Activated naive CD4-positive, alpha-beta T cell treated with anti-CD3 and anti-CD28 coated beads, Interleukin-2, amount 10 ng/mL, durations not matched to agents 7 days and 5 days (primary cell): ENCODE measurements at regions not wholly inside any gene's neighbourhood (a gene's known extent, or its start where the extent isn't known, plus 50 kb on each side); places are given as distances from the start of the nearest gene placed in this dataset.

Experiments used
- CTCF ChIA-PET: fragments of 350-600 bp; sonication (Branson Sonifier 250); formaldehyde crosslinking; loops from one replicate; lab custom pipeline; 2021; ENCODE audit warnings: antibody characterized with exemption; lab: Charles Lee
- DNase-seq: peaks from one replicate; pipeline ENCODE4 v3.0.0-alpha.2; 2020
- H3K27ac Mint-ChIP-seq: one replicate; pipeline ENCODE4 v1.8.0; 2021; ENCODE audit warnings: mild to moderate bottlenecking, moderate library complexity, mixed read lengths
- H3K27me3 Mint-ChIP-seq: one replicate; pipeline ENCODE4 v1.8.0; 2021; ENCODE audit warnings: mild to moderate bottlenecking, mixed read lengths
- H3K36me3 Mint-ChIP-seq: one replicate; pipeline ENCODE4 v1.8.0; 2021; ENCODE audit warnings: mixed read lengths
- H3K4me1 Mint-ChIP-seq: one replicate; pipeline ENCODE4 v1.8.0; 2021; ENCODE audit warnings: mixed read lengths
- H3K4me3 Mint-ChIP-seq: one replicate; pipeline ENCODE4 v1.8.0; 2021; ENCODE audit warnings: mild to moderate bottlenecking, moderate library complexity, mixed read lengths
- H3K9me3 Mint-ChIP-seq: one replicate; pipeline ENCODE4 v1.8.0; 2021; ENCODE audit warnings: mixed read lengths

GRCh38 chr22:25366408-25366807 is 147.0 kb downstream of the CRYBB2 start:
- DNase-seq, result no peak
- Mint-ChIP-seq H3K27ac (no peak overlapping the region), H3K4me3 (no peak overlapping the region), H3K9me3 (no peaks in the 10 kb centered on the region), H3K27me3 (no peaks in the 10 kb centered on the region), H3K4me1 (peaks cover 5% of the 10 kb centered on the region), H3K36me3 (no peaks in the 10 kb centered on the region)
- CTCF ChIA-PET, result no interaction called here

DNA sequence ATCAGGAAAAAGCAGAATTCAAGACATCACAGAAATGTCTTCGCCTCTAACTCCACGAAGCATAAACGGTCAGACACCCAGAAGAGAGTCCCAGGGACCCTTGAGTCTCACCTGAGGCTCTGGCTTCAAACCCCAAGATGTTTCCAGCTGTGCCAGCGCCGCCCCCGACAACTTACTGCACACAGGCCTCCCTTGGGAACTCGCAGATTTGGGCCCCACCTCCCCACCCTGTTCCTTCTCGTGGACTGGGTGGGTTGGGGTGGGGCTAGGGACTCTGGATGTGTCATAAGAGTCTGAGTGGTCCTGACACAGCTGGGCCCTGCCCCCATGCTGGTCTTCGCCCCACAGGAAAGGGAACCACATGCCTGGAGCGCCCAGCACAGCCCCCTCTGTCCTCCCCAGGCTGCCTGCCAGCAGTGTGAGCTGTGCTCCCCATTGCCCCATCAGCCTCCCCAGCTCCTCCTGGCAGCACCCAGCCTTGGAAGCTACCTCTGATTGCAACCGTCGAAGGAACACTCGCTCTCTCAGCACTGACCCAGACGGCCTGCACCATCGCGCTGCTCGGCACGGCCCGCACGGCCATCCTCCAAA is 147.5 kb downstream of the CRYBB2 start:
- Mint-ChIP-seq H3K36me3 (no peaks in the 10 kb centered on the region), H3K4me1 (peaks cover 5% of the 10 kb centered on the region), H3K27me3 (no peaks in the 10 kb centered on the region), H3K9me3 (no peaks in the 10 kb centered on the region), H3K4me3 (no peak overlapping the region), H3K27ac (no peak overlapping the region)
- CTCF ChIA-PET, result no interaction called here
- no peak for DNase-seq

GRCh38 chr22:25367756-25368155 is 148.3 kb downstream of the CRYBB2 start:
- H3K36me3 Mint-ChIP-seq, result no peaks in the 10 kb centered on the region
- CTCF ChIA-PET, result no interaction called here
- no peaks in the 10 kb centered on the region for H3K27me3 Mint-ChIP-seq
- no peak for DNase-seq
- no peak overlapping the region for H3K4me3 Mint-ChIP-seq
- H3K9me3 Mint-ChIP-seq, result no peaks in the 10 kb centered on the region
- peak overlapping the region; percentile 14 for H3K27ac Mint-ChIP-seq
- peaks cover 5% of the 10 kb centered on the region for H3K4me1 Mint-ChIP-seq

DNA sequence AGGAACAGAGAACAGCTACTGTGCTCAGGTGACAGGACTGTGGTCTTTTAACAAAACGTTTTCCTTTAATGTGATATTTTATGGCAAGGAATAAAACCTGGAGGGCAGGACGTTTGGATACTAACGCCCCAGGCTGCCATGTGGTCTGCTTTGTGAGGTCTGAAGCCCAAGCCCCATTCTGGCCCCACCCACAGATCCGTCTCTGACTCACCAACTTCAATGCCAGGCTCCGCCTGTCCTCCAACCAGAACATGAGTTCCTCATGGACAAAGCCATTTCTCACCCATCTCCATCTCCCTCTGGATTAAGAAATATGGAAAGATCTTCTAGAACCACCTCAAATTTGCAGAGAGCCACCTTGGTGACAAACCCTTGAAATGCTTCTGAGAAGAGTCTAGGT is 148.8 kb downstream of the CRYBB2 start:
- Mint-ChIP-seq H3K36me3 (no peaks in the 10 kb centered on the region), H3K4me3 (no peak overlapping the region), H3K4me1 (peaks cover 5% of the 10 kb centered on the region), H3K27ac (no peak overlapping the region), H3K9me3 (no peaks in the 10 kb centered on the region), H3K27me3 (no peaks in the 10 kb centered on the region)
- CTCF ChIA-PET, result no interaction called here
- DNase-seq, result no peak

- Mint-ChIP-seq H3K36me3 (peaks cover 4% of the 10 kb centered on the region), H3K27ac (no peak overlapping the region), H3K27me3 (no peaks in the 10 kb centered on the region), H3K4me1 (peaks cover 5% of the 10 kb centered on the region), H3K9me3 (no peaks in the 10 kb centered on the region), H3K4me3 (no peak overlapping the region)
- no peak for DNase-seq
- CTCF ChIA-PET, result no interaction called here
These were observed 149.6 kb downstream of the CRYBB2 start for GRCh38 chr22:25369041-25369440.

- H3K27me3 Mint-ChIP-seq, result no peaks in the 10 kb centered on the region
- DNase-seq, result no peak
- no peak overlapping the region for H3K27ac Mint-ChIP-seq
- CTCF ChIA-PET, result no interaction called here
- peaks cover 10% of the 10 kb centered on the region for H3K36me3 Mint-ChIP-seq
- peaks cover 11% of the 10 kb centered on the region for H3K4me1 Mint-ChIP-seq
- no peak overlapping the region for H3K4me3 Mint-ChIP-seq
- H3K9me3 Mint-ChIP-seq, result no peaks in the 10 kb centered on the region
These were observed 150.9 kb downstream of the CRYBB2 start for GRCh38 chr22:25370322-25370721.

DNA sequence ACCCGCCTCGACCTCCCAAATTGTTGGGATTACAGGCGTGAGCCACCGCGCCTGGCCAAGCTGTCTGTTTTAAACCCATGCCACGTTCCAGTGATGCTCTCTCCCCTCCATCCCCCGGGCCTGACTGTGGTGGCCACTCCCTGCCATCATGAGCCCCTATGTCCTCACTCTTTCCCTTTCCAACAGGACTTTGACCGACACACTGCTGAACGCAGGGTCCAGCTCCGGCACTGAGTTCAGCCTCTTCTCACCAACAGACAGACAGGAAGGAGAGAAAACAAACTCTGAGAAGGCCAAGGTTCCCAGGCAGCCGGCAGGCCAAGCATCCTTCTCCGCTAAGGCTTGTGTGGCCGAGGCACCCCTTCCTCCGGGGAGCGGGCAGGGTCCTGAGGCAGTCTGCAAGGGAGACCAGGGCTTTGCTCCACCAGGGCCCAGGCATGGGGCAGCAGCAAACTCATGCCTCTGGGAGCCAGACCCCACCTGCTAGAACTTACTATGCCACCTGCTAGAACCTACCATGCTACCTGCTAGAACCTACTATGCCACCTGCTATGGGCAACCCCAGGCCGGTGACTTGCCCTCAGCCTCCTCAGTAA is 152.7 kb downstream of the CRYBB2 start:
- CTCF ChIA-PET, result no interaction called here
- no peaks in the 10 kb centered on the region for H3K27me3 Mint-ChIP-seq
- DNase-seq, result no peak
- H3K27ac Mint-ChIP-seq, result peak overlapping the region; percentile 6
- H3K4me3 Mint-ChIP-seq, result no peak overlapping the region
- no peaks in the 10 kb centered on the region for H3K9me3 Mint-ChIP-seq
- peaks cover 16% of the 10 kb centered on the region for H3K4me1 Mint-ChIP-seq
- peaks cover 16% of the 10 kb centered on the region for H3K36me3 Mint-ChIP-seq

GRCh38 chr22:25373961-25374360 is 154.5 kb downstream of the CRYBB2 start:
- CTCF ChIA-PET, result no interaction called here
- no peaks in the 10 kb centered on the region for H3K9me3 Mint-ChIP-seq

DNA sequence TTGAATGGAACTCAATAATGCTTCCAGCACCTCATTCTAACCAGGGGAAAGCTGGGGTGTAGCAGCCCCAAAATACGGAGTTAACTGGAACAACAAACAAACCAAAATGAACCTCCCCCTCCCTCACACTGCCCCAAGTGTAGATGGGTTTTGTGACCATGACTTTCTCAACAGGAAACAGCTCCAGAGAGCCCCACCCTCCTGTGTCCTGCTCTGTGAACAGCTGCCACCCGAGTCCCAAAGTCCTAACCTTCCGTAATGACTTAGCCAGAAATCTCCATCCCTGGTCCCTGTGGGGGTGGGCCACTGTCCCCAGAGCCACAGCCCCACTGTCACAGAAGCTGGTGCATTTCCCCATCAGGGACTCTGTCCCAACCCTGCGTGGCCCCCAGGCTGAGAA is 155.4 kb downstream of the CRYBB2 start:
- CTCF ChIA-PET, result no interaction called here
- H3K4me3 Mint-ChIP-seq, result no peak overlapping the region

More at GRCh38 chr22:25373961-25374360, 154.5 kb downstream of the CRYBB2 start:
- H3K27me3 Mint-ChIP-seq, result no peaks in the 10 kb centered on the region
- no peak overlapping the region for H3K4me3 Mint-ChIP-seq
- peaks cover 22% of the 10 kb centered on the region for H3K36me3 Mint-ChIP-seq
- H3K4me1 Mint-ChIP-seq, result peaks cover 16% of the 10 kb centered on the region
- DNase-seq, result no peak
- peak overlapping the region; percentile 45 for H3K27ac Mint-ChIP-seq

GRCh38 chr22:25375683-25376082 is 156.2 kb downstream of the CRYBB2 start:
- no peak overlapping the region for H3K27ac Mint-ChIP-seq
- H3K4me3 Mint-ChIP-seq, result no peak overlapping the region
- CTCF ChIA-PET, result no interaction called here

More for the DNA sequence above, 155.4 kb downstream of the CRYBB2 start:
- Mint-ChIP-seq H3K27me3 (no peaks in the 10 kb centered on the region), H3K9me3 (no peaks in the 10 kb centered on the region), H3K27ac (peak overlapping the region; percentile 33), H3K4me1 (peaks cover 16% of the 10 kb centered on the region), H3K36me3 (peaks cover 26% of the 10 kb centered on the region)
- no peak for DNase-seq

GRCh38 chr22:25377699-25378098 is 158.3 kb downstream of the CRYBB2 start:
- no peaks in the 10 kb centered on the region for H3K27me3 Mint-ChIP-seq
- CTCF ChIA-PET, result no interaction called here
- no peak overlapping the region for H3K27ac Mint-ChIP-seq
- DNase-seq, result no peak
- no peak overlapping the region for H3K4me3 Mint-ChIP-seq
- H3K4me1 Mint-ChIP-seq, result peaks cover 16% of the 10 kb centered on the region
- peaks cover 33% of the 10 kb centered on the region for H3K36me3 Mint-ChIP-seq
- H3K9me3 Mint-ChIP-seq, result no peaks in the 10 kb centered on the region

More at GRCh38 chr22:25375683-25376082, 156.2 kb downstream of the CRYBB2 start:
- Mint-ChIP-seq H3K4me1 (peaks cover 16% of the 10 kb centered on the region), H3K27me3 (no peaks in the 10 kb centered on the region), H3K9me3 (no peaks in the 10 kb centered on the region), H3K36me3 (peaks cover 31% of the 10 kb centered on the region)
- DNase-seq, result no peak

DNA sequence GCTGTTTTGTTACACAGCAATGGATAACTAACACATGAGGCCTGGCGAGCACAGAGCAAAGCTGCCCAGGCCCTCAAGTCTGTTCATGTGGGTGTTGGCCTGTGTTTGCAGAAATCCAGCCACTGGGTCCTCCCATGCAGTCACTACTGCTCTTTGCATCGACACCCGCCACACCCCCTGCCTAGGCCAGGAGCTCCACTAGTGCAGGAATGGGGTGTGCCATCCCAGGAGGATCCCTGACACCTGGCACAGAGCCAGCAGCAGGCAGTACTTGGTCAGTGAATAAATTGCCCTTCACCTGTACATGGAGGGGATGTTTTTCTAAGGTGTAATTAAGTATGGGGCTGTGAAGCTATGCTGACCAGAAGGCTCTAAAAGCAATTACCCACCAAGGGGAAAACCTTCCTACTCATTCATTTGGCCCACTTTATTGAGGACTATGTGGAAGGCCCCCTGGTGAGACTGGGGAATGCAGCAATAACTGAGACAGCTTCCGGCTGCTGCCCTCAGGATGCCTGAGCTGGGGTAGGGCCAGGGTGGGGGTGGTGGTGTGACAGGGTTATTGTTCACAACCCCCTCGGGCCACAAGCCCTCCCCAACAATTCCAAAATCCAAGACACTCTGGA is 160.8 kb downstream of the CRYBB2 start:
- CTCF ChIA-PET, result interaction anchor here (1.3 kb wide), 1 partner anchor 15 kb away, joined by 6 read pairs; no protein-coding TSS in a partner anchor
- Mint-ChIP-seq H3K4me3 (no peak overlapping the region), H3K27ac (no peak overlapping the region), H3K27me3 (no peaks in the 10 kb centered on the region), H3K4me1 (peaks cover 7% of the 10 kb centered on the region), H3K9me3 (no peaks in the 10 kb centered on the region), H3K36me3 (peaks cover 23% of the 10 kb centered on the region)
- no peak for DNase-seq

- Mint-ChIP-seq H3K4me1 (peaks cover 27% of the 10 kb centered on the region), H3K9me3 (no peaks in the 10 kb centered on the region), H3K27me3 (no peaks in the 10 kb centered on the region), H3K4me3 (no peak overlapping the region), H3K36me3 (peaks cover 14% of the 10 kb centered on the region), H3K27ac (no peak overlapping the region)
- no peak for DNase-seq
- CTCF ChIA-PET, result no interaction called here
These were observed 163.3 kb downstream of the CRYBB2 start for GRCh38 chr22:25382762-25383161.

GRCh38 chr22:25383278-25383820 is 163.9 kb downstream of the CRYBB2 start:
- no peak for DNase-seq
- Mint-ChIP-seq H3K36me3 (peaks cover 14% of the 10 kb centered on the region), H3K4me3 (no peak overlapping the region), H3K4me1 (peaks cover 32% of the 10 kb centered on the region), H3K9me3 (no peaks in the 10 kb centered on the region), H3K27ac (no peak overlapping the region), H3K27me3 (no peaks in the 10 kb centered on the region)
- CTCF ChIA-PET, result no interaction called here

- Mint-ChIP-seq H3K4me1 (peaks cover 38% of the 10 kb centered on the region), H3K27ac (no peak overlapping the region), H3K4me3 (no peak overlapping the region), H3K9me3 (no peaks in the 10 kb centered on the region), H3K36me3 (peaks cover 14% of the 10 kb centered on the region), H3K27me3 (no peaks in the 10 kb centered on the region)
- no peak for DNase-seq
- CTCF ChIA-PET, result no interaction called here
These were observed 164.5 kb downstream of the CRYBB2 start for GRCh38 chr22:25383892-25384291.
